ENCODE measurements at regions not wholly inside any gene's neighbourhood (a gene's known extent, or its start where the extent isn't known, plus 50 kb on each side); places are given as distances from the start of the nearest gene placed in this dataset.
"Not testable (repeated sequence)": the region's sequence is repeated elsewhere in the genome, so short reads cannot be mapped to it uniquely, and the experiment has no call there.

- H3K9ac ChIP-seq (ENCODE audit: low read depth, low read length); H3K4me3 ChIP-seq (ENCODE audit: low read length); H3K27me3 ChIP-seq (ENCODE audit: control insufficient read depth, insufficient read depth, low read length); H3K4me2 ChIP-seq (ENCODE audit: low read length); H3K4me1 ChIP-seq (ENCODE audit: control insufficient read depth, insufficient read depth, low read length); H3K36me3 ChIP-seq (ENCODE audit: insufficient read depth, low read length); H3K9me3 ChIP-seq (replicated peaks; ENCODE audit: low read length): not testable (repeated sequence)
These were observed 1370.0 kb downstream of the CDH12 start for GRCh38 chr5:21482983-21483650.

DNA sequence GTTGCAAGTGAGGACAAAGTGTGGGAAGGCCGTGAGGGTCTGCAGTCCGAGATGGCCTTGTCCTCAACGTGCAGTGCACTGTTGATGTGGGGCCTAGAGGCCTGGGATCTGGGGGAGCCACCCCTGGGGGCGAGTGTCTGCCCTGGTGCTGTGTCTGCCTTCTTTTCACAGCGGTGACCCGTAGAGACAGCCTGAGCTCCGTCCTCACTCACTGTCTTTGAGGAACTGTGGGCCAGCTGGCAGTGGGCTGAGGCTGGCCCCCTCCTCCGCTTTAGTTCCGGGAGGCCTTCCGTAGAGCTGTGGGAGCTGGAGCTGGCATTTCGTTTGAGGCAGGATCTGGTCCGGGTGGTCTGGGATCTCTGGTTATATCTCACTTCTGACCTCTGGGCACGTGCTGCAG, 1370.6 kb downstream of the CDH12 start:
- H3K9me3 ChIP-seq (replicated peaks; ENCODE audit: low read length); H3K27me3 ChIP-seq (ENCODE audit: control insufficient read depth, insufficient read depth, low read length); H3K36me3 ChIP-seq (ENCODE audit: insufficient read depth, low read length); H3K4me1 ChIP-seq (ENCODE audit: control insufficient read depth, insufficient read depth, low read length); H3K4me2 ChIP-seq (ENCODE audit: low read length); H3K4me3 ChIP-seq (ENCODE audit: low read length); H3K9ac ChIP-seq (ENCODE audit: low read depth, low read length): not testable (repeated sequence)

- not testable (repeated sequence) for H3K4me2 ChIP-seq (ENCODE audit: low read length); H3K4me1 ChIP-seq (ENCODE audit: control insufficient read depth, insufficient read depth, low read length); H3K9me3 ChIP-seq (replicated peaks; ENCODE audit: low read length); H3K9ac ChIP-seq (ENCODE audit: low read depth, low read length); H3K4me3 ChIP-seq (ENCODE audit: low read length); H3K36me3 ChIP-seq (ENCODE audit: insufficient read depth, low read length); H3K27me3 ChIP-seq (ENCODE audit: control insufficient read depth, insufficient read depth, low read length)
These were observed 1371.5 kb downstream of the CDH12 start for GRCh38 chr5:21481320-21482270.

GRCh38 chr5:21480054-21480453, 1373.1 kb downstream of the CDH12 start:
- H3K4me2 ChIP-seq (ENCODE audit: low read length); H3K9ac ChIP-seq (ENCODE audit: low read depth, low read length); H3K27me3 ChIP-seq (ENCODE audit: control insufficient read depth, insufficient read depth, low read length); H3K4me1 ChIP-seq (ENCODE audit: control insufficient read depth, insufficient read depth, low read length); H3K4me3 ChIP-seq (ENCODE audit: low read length); H3K36me3 ChIP-seq (ENCODE audit: insufficient read depth, low read length); H3K9me3 ChIP-seq (replicated peaks; ENCODE audit: low read length): not testable (repeated sequence)

DNA sequence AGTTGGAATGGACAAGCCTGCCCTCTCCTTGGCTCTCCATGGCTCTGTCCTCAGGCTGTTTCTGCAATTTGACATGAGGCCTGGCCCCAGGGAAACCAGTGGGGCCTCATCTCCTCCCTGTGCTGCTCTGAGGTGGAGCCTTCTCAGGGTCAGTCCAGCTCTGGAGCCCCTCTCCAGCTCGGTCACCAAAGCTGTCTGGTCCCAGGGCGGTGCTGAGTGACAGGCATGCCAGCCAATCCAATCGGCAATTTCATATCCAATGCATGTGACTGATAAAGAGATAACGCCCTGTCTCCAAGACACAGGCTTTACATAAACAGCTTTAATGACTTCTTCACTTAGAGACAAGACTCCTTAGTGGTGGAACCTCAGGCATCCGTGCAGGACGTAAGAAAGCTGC, 1379.2 kb downstream of the CDH12 start:
- H3K4me1 ChIP-seq (ENCODE audit: control insufficient read depth, insufficient read depth, low read length); H3K4me3 ChIP-seq (ENCODE audit: low read length); H3K9me3 ChIP-seq (replicated peaks; ENCODE audit: low read length); H3K36me3 ChIP-seq (ENCODE audit: insufficient read depth, low read length); H3K4me2 ChIP-seq (ENCODE audit: low read length); H3K27me3 ChIP-seq (ENCODE audit: control insufficient read depth, insufficient read depth, low read length); H3K9ac ChIP-seq (ENCODE audit: low read depth, low read length): not testable (repeated sequence)

DNA sequence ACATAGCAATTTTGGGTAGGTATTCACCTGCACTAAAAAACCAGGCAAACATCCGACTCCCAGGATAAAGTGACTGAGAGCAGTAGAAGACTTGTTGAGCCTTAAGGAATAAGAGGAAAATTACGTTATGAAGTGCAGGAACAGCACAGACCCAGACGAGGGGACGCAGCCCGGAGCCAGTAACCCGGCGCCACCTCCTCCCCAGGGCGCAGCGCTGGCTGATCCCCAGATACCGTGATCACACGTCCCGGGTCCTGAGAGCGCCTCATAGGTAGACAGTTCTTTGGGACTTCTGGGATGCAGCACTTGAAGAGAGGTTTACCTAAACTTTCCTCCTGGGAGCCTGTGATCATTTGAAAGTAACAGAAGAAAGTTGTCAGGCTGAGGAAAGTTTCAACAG, 1379.7 kb downstream of the CDH12 start:
- not testable (repeated sequence) for H3K4me2 ChIP-seq (ENCODE audit: low read length); H3K27me3 ChIP-seq (ENCODE audit: control insufficient read depth, insufficient read depth, low read length); H3K4me1 ChIP-seq (ENCODE audit: control insufficient read depth, insufficient read depth, low read length); H3K9ac ChIP-seq (ENCODE audit: low read depth, low read length); H3K36me3 ChIP-seq (ENCODE audit: insufficient read depth, low read length); H3K9me3 ChIP-seq (replicated peaks; ENCODE audit: low read length); H3K4me3 ChIP-seq (ENCODE audit: low read length)

DNA sequence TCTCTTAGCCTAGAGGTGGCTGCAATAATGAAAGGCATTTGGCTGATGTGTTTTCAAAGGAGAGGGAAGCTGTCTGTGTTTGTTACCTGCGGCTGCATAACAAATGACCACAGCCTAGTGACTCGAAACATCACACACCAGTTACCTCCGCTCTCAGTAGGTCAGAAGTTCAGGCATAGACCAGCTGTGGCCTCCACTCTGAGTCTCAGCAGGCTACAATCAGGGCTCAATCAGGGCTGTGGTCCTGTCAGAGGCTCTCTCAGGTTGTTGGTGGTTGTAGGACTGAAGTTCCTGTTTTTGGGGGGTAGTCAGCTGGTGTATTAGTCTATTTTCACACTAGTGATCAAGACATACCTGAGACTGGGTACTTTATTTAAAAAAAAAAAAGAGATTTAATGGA, 1381.5 kb downstream of the CDH12 start:
- not testable (repeated sequence) for H3K4me3 ChIP-seq (ENCODE audit: low read length); H3K4me1 ChIP-seq (ENCODE audit: control insufficient read depth, insufficient read depth, low read length); H3K9me3 ChIP-seq (replicated peaks; ENCODE audit: low read length); H3K36me3 ChIP-seq (ENCODE audit: insufficient read depth, low read length); H3K27me3 ChIP-seq (ENCODE audit: control insufficient read depth, insufficient read depth, low read length); H3K4me2 ChIP-seq (ENCODE audit: low read length); H3K9ac ChIP-seq (ENCODE audit: low read depth, low read length)

GRCh38 chr5:21469523-21470101, 1383.5 kb downstream of the CDH12 start:
- H3K4me3 ChIP-seq (ENCODE audit: low read length); H3K4me2 ChIP-seq (ENCODE audit: low read length); H3K9me3 ChIP-seq (replicated peaks; ENCODE audit: low read length); H3K9ac ChIP-seq (ENCODE audit: low read depth, low read length); H3K4me1 ChIP-seq (ENCODE audit: control insufficient read depth, insufficient read depth, low read length); H3K27me3 ChIP-seq (ENCODE audit: control insufficient read depth, insufficient read depth, low read length); H3K36me3 ChIP-seq (ENCODE audit: insufficient read depth, low read length): not testable (repeated sequence)

DNA sequence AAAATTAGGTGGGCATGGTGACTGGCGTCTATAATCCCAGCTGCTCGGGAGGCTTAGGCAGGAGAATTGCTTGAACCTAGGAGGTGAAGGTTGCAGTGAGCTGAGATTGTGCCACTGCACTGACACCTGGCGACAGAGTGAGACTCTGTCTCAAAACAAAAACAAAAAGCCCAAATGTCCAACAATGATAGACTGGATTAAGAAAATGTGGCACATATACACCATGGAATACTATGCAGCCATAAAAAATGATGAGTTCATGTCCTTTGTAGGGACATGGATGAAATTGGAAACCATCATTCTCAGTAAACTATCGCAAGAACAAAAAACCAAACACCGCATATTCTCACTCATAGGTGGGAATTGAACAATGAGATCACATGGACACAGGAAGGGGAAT, 1385.6 kb downstream of the CDH12 start:
- H3K36me3 ChIP-seq (ENCODE audit: insufficient read depth, low read length); H3K4me1 ChIP-seq (ENCODE audit: control insufficient read depth, insufficient read depth, low read length); H3K4me2 ChIP-seq (ENCODE audit: low read length); H3K9ac ChIP-seq (ENCODE audit: low read depth, low read length); H3K4me3 ChIP-seq (ENCODE audit: low read length); H3K9me3 ChIP-seq (replicated peaks; ENCODE audit: low read length); H3K27me3 ChIP-seq (ENCODE audit: control insufficient read depth, insufficient read depth, low read length): not testable (repeated sequence)

DNA sequence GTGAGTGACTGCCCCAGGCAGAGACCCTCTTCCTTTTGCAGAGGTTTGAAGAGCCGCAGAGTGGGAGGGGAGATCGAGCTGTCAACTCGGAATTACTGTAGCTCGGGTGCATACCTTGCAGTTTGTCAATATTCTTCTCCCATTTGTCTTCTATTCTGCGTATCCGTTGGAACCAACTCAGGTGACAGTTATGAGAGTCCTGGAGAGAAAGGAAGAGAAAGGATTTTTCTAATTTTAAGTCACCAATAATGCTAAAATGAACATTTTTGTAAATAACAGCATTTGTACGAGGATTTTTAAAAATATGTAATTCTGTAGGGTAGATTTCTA, 1393.4 kb downstream of the CDH12 start:
- not testable (repeated sequence) for H3K27me3 ChIP-seq (ENCODE audit: control insufficient read depth, insufficient read depth, low read length); H3K9me3 ChIP-seq (replicated peaks; ENCODE audit: low read length); H3K36me3 ChIP-seq (ENCODE audit: insufficient read depth, low read length); H3K4me2 ChIP-seq (ENCODE audit: low read length); H3K4me1 ChIP-seq (ENCODE audit: control insufficient read depth, insufficient read depth, low read length)
- H3K9ac ChIP-seq (ENCODE audit: low read depth, low read length): peak overlapping the region; percentile 86
- peak overlapping the region; percentile 77 for H3K4me3 ChIP-seq (ENCODE audit: low read length)

DNA sequence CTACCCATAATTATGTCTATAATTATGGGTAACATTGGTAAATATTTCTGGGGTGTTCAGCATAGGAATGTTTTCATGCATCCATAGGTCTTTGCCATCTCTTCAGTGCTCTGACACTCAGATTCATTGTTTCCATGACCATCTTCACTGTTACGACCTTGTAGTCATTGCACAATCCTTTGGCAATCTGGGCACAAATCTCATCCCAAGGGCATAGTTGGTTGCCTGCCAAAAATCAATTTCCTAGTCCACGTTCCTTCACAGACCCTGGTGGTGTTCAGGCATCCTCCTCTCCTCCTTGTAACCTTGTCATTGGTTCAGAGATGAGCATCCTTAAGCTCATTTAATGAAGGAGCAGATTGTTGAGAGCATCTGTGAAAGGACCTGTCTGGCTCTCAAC, 1400.7 kb downstream of the CDH12 start:
- Histone ChIP-seq H3K4me2 (ENCODE audit: low read length) (no peak overlapping the region), H3K4me1 (ENCODE audit: control insufficient read depth, insufficient read depth, low read length) (no peaks in the 10 kb centered on the region), H3K4me3 (ENCODE audit: low read length) (no peak overlapping the region), H3K9me3 (replicated peaks; ENCODE audit: low read length) (no peaks in the 10 kb centered on the region), H3K27me3 (ENCODE audit: control insufficient read depth, insufficient read depth, low read length) (no peaks in the 10 kb centered on the region), H3K9ac (ENCODE audit: low read depth, low read length) (no peak overlapping the region), H3K36me3 (ENCODE audit: insufficient read depth, low read length) (no peaks in the 10 kb centered on the region)

- Histone ChIP-seq H3K9ac (ENCODE audit: low read depth, low read length) (no peak overlapping the region), H3K27me3 (ENCODE audit: control insufficient read depth, insufficient read depth, low read length) (no peaks in the 10 kb centered on the region), H3K4me2 (ENCODE audit: low read length) (no peak overlapping the region), H3K9me3 (replicated peaks; ENCODE audit: low read length) (no peaks in the 10 kb centered on the region), H3K4me3 (ENCODE audit: low read length) (no peak overlapping the region), H3K36me3 (ENCODE audit: insufficient read depth, low read length) (no peaks in the 10 kb centered on the region), H3K4me1 (ENCODE audit: control insufficient read depth, insufficient read depth, low read length) (no peaks in the 10 kb centered on the region)
These were observed 1420.5 kb downstream of the CDH12 start for GRCh38 chr5:21432646-21433045.
